ENCODE measurements at regions not wholly inside any gene's neighbourhood (a gene's known extent, or its start where the extent isn't known, plus 50 kb on each side); places are given as distances from the start of the nearest gene placed in this dataset.

DNA sequence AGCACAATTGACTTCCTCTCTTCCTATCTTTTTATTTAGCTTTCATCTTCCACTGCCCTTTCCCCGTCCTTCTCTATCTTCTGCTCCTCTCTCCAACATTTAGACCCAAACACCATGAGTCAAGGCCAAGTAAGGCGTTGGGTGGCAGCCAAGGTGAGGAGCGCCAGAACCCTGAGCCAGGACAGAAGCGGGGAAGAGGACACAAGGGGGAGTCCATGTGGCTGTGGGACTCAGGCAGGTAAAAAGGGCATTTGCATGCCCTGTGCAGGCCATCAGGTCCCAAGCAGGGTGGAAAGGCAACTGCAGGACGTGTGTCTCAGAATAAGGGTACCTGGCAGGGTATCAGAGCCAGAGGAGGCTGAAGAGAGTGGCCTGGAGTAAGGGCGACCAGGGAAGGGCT, 192.4 kb upstream of the PFKP start:
- Mint-ChIP-seq H3K27ac (no peak overlapping the region), H3K9me3 (no peaks in the 10 kb centered on the region), H3K4me1 (no peaks in the 10 kb centered on the region), H3K27me3 (peaks cover 21% of the 10 kb centered on the region), H3K4me3 (no peak overlapping the region), H3K36me3 (ENCODE audit: low read depth) (no peaks in the 10 kb centered on the region)
- ATAC-seq (replicated peaks): no peak

DNA sequence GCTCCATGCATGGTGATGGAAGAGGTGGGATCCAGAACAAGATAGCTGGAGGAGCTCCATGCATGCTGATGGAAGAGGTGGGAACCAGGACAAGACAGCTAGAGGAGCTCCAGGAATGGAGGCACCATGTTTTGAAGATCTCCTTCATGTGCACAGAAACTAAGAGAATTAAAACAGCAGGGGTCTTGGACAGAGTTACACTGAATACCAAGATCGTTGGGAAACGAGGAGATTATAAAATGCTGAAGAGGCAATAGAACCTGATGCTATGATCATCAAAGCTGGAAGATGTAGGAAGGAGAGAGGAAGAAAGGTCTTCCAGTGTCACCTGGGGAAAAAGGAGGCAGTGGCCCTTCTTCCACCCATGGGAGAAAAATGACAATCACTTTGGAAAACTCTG, 193.6 kb upstream of the PFKP start:
- no peak overlapping the region for H3K27ac Mint-ChIP-seq

DNA sequence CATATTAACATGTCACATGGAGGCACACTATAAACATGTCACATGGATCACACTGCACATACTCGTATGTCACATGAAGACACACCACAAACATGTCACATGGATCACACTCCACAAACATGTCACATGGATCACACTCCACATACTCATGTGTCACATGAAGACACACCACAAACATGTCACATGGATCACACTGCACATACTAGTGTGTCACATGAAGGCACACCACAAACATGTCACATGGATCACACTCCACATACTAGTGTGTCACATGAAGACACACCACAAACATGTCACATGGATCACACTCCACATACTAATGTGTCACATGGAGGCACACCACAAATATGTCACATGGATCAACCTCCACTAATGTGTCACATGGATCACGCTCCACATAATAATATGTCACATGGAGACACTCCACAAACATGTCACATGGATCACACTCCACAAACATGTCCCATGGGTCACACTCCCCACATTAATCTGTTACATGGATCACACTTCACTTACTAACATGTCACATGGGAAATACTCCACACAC, 195.6 kb upstream of the PFKP start:
- Mint-ChIP-seq H3K27me3 (peaks cover 33% of the 10 kb centered on the region), H3K9me3 (no peaks in the 10 kb centered on the region), H3K36me3 (ENCODE audit: low read depth) (no peaks in the 10 kb centered on the region), H3K4me1 (no peaks in the 10 kb centered on the region), H3K27ac (no peak overlapping the region), H3K4me3 (no peak overlapping the region)
- no peak for ATAC-seq (replicated peaks)

More for the DNA sequence above, 193.6 kb upstream of the PFKP start:
- Mint-ChIP-seq H3K9me3 (no peaks in the 10 kb centered on the region), H3K4me1 (no peaks in the 10 kb centered on the region), H3K27me3 (peaks cover 27% of the 10 kb centered on the region), H3K4me3 (no peak overlapping the region), H3K36me3 (ENCODE audit: low read depth) (no peaks in the 10 kb centered on the region)
- no peak for ATAC-seq (replicated peaks)

DNA sequence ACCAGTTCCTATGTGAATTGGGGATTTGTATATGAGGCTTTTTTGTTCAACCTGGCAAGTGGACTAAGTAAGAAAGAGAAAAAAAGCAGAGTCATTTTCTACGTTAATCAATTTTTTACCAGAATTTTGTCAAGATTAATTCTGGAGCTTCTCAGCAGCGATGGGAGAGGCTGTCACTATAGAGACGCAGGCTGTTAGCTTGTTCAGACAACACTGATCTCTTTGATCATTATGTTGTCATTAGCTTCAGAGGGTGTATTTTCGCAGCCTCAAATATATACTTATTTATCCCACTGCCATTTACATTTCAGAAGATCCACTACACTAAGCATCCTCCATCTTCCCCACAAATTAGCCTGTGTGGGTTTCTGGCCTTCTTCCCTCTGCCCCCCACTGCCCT, 196.7 kb upstream of the PFKP start:
- no peak overlapping the region for H3K4me3 Mint-ChIP-seq

DNA sequence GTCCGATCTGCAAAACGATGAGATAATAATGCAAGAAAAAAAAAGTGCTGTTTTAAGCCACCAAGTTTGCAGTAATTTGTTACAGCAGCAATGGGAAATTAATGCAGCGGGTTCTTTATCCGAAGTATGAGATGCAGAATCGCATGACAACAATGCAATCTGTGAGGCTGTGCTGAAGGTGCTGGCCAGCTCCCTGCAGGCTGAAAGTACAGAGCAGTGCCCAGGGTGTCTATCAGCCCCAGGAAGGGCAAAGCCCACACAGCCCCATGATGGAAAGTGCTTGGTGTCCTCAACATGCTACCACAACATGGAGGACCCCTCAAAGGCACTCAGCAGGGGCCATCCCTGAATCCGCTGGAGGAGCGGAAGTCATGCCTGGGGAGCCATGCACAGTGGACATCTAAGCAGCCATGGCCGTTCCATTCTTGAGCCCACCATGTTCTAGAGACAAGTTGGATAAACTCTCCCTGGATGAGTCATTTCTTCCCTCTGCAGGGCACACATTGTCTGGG, 199.5 kb upstream of the PFKP start:
- H3K4me3 Mint-ChIP-seq: no peak overlapping the region
- H3K27ac Mint-ChIP-seq: no peak overlapping the region
- no peaks in the 10 kb centered on the region for H3K36me3 Mint-ChIP-seq (ENCODE audit: low read depth)
- no peaks in the 10 kb centered on the region for H3K4me1 Mint-ChIP-seq
- peaks cover 30% of the 10 kb centered on the region for H3K27me3 Mint-ChIP-seq
- ATAC-seq (replicated peaks): no peak
- H3K9me3 Mint-ChIP-seq: no peaks in the 10 kb centered on the region

More for the DNA sequence above, 196.7 kb upstream of the PFKP start:
- no peak for ATAC-seq (replicated peaks)
- Mint-ChIP-seq H3K27me3 (peaks cover 33% of the 10 kb centered on the region), H3K27ac (no peak overlapping the region), H3K4me1 (no peaks in the 10 kb centered on the region), H3K36me3 (ENCODE audit: low read depth) (no peaks in the 10 kb centered on the region), H3K9me3 (no peaks in the 10 kb centered on the region)

DNA sequence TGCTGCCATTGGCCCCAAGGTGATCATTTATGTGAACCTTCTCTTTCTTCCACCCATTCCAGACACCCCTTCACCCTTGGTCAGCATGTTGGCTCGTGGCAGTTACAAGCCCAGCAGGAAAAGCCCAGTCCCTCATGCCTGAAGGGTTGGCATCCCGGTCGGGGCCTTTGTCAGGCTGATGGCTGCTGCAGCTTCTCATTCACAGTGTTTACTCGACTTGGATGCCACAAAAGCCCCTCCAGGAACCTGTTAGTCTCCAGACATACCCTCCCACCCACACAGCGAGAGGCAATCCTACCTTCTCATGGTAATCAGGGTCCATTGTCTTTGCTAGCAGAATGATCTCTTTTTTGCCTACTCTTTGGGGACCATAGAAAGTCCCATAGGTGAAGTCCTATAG, 200.8 kb upstream of the PFKP start:
- Mint-ChIP-seq H3K27ac (no peak overlapping the region), H3K4me1 (no peaks in the 10 kb centered on the region), H3K36me3 (ENCODE audit: low read depth) (no peaks in the 10 kb centered on the region), H3K9me3 (no peaks in the 10 kb centered on the region), H3K4me3 (no peak overlapping the region), H3K27me3 (peaks cover 30% of the 10 kb centered on the region)
- no peak for ATAC-seq (replicated peaks)

DNA sequence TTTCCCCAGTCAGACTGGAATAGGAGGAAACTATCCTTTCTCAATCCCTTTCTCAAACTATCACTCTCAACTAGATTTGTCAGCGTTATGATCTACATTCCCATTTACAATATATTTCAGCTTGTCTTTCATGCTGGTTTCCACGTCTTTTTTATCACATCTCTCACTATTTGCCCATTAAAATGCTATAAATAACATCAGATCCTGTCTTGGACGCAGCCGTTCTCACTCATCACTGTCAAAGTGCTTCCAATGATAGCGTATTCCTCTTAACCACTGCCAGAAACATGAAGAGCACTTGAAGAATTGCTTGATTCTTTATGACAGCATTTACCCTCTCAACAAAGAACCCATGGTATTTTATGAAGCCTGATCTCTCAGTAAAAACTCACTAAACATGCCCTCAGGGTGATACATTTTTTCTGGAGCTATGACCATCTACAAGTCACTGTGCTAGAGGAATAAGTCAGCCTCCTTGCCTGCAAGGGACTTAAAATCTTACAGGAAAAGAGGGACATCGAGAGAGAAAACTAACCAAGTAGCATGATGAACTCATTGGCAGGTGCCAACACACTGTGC, 205.6 kb upstream of the PFKP start:
- Mint-ChIP-seq H3K27me3 (peaks cover 5% of the 10 kb centered on the region), H3K36me3 (ENCODE audit: low read depth) (no peaks in the 10 kb centered on the region)

DNA sequence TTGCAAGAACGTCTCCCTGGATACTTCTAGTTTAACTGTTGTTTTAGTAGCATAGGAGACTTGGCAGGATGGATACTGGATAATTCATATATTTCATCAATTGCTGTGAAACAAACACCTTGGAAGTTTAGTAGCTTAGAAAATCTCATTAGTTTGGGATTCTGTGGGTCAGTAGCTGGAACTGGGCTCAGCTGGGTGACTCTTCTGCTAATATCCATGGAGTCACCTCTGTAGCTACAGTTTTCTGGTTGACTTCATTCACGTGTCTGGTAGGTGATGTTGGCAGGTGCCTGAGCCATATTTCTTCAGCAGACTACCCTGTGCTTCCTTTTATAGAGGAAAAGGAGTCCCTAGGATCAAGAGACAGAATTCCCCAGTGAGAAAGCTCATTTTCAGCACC, 208.9 kb upstream of the PFKP start:
- Mint-ChIP-seq H3K27me3 (peaks cover 22% of the 10 kb centered on the region), H3K9me3 (no peaks in the 10 kb centered on the region), H3K36me3 (ENCODE audit: low read depth) (no peaks in the 10 kb centered on the region), H3K4me1 (no peaks in the 10 kb centered on the region), H3K4me3 (no peak overlapping the region), H3K27ac (no peak overlapping the region)
- ATAC-seq (replicated peaks): no peak

More for the DNA sequence above, 205.6 kb upstream of the PFKP start:
- Mint-ChIP-seq H3K4me1 (no peaks in the 10 kb centered on the region), H3K9me3 (no peaks in the 10 kb centered on the region), H3K27ac (no peak overlapping the region), H3K4me3 (no peak overlapping the region)
- no peak for ATAC-seq (replicated peaks)

DNA sequence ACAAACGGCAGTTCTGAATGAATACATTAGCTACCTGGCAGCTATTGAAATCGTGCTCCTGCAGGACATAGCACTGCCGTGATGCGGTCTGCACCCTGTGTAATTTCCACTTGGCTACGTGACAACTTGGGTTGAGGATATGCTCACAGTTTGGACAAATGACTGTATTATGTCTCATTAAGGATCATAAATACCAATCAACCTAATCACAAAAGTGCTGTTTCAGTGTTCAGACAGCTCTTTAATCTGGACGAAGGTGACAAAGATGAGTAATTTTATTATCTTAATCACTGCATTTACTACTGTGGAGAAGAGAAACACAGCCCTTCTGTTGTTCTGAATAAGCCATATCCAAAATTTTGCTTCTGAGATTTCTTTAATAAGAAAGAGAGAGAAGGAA, 210.8 kb upstream of the PFKP start:
- Mint-ChIP-seq H3K4me1 (no peaks in the 10 kb centered on the region), H3K4me3 (no peak overlapping the region), H3K9me3 (no peaks in the 10 kb centered on the region), H3K36me3 (ENCODE audit: low read depth) (no peaks in the 10 kb centered on the region), H3K27me3 (peaks cover 30% of the 10 kb centered on the region), H3K27ac (no peak overlapping the region)
- no peak for ATAC-seq (replicated peaks)

DNA sequence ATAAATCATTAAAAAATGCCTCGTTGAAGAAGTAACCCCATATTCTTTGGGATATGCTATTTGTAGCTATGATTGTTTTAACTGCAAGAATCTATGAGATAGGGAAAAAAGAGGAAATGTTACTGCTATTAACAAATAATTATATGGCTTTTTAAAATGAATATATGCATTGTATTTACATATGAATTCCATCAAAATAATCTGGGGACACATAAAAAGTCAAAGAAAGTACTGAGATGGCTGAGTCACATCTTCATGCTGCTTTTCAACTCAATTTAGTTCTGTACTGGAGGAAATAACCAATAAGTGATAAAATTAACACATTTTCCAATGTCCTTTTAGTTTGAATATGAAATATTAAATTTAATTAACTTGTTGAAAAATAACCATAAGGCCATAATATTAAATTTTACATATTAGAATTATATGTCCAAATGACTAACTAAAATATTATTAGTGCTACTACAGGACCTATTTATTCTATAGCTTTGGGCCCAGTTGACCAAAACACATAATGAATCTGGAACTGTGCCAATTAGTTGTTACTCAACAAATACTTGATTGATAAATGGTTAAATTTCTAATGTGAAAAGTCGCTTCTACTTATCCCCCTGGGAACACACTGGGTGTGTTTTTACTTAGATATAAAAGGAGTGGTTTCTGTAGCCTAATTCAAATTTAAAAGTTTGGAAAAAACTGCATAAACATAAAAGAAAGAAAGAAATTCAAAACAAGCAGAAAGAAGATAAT, 214.6 kb upstream of the PFKP start:
- Mint-ChIP-seq H3K4me3 (no peak overlapping the region), H3K4me1 (no peaks in the 10 kb centered on the region), H3K27me3 (peaks cover 34% of the 10 kb centered on the region), H3K27ac (no peak overlapping the region), H3K9me3 (no peaks in the 10 kb centered on the region), H3K36me3 (ENCODE audit: low read depth) (no peaks in the 10 kb centered on the region)
- no peak for ATAC-seq (replicated peaks)

DNA sequence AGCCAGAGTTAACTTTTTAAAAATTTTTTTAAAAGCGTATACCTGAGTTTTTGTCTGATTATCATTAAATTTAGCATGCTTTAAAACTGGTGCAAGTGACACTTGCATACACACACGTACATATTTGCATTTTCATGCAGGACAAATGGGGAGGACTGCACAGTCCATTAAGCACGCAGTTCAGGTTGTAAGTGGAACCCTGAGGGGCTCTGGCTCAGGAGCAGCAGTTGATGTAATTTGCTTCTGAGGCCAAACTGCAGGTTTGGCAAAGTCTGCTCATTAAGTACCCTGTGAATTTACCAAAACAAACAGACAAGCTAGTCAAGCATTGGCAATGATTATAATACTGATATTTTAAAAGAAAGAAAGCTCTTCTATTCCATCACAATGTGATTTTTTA, 215.8 kb upstream of the PFKP start:
- no peak overlapping the region for H3K4me3 Mint-ChIP-seq
- no peak for ATAC-seq (replicated peaks)

DNA sequence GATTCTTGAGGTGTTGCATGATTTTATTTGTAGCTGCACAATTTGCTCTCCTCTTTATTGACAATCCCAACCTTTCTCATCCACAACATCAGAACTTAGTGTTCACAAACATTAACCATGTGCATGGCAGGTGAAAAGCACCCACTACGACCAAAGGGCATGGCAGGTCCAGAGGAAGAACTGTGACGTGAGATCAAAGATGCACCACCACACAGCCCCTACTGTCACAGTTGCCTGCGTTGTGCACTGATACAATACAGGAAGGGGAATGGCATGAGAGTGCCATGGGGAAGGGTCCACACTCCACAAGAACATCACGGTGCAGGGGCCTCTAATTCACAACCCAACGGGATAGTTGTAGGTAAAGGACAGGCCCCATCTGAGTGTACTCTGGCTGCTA, 217.1 kb upstream of the PFKP start:
- ATAC-seq (replicated peaks): no peak
- Mint-ChIP-seq H3K4me1 (no peaks in the 10 kb centered on the region), H3K27ac (no peak overlapping the region), H3K4me3 (no peak overlapping the region), H3K27me3 (peaks cover 26% of the 10 kb centered on the region), H3K36me3 (ENCODE audit: low read depth) (no peaks in the 10 kb centered on the region), H3K9me3 (no peaks in the 10 kb centered on the region)

More for the DNA sequence above, 215.8 kb upstream of the PFKP start:
- Mint-ChIP-seq H3K36me3 (ENCODE audit: low read depth) (no peaks in the 10 kb centered on the region), H3K4me1 (no peaks in the 10 kb centered on the region), H3K9me3 (no peaks in the 10 kb centered on the region), H3K27me3 (peaks cover 34% of the 10 kb centered on the region), H3K27ac (no peak overlapping the region)

DNA sequence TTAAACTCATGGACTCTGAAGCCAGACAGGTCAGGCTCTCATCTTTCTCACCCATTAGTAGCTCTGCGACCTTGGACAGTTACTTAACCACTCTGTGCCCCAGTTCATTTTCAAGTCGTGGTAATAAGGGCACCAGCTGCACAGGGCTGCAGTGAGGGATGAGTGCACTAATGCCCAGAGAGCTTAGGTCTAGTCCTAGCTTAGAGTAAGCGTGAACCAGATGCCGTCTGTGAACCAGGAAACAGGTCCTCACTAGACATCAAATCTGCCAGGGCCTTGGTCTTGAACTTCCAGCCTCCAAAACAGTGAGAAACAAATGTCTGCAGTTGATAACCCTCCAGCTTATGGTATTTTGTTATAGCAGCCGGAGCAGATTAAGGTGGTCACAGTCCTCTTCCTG, 222.4 kb upstream of the PFKP start:
- no peak for ATAC-seq (replicated peaks)
- no peaks in the 10 kb centered on the region for H3K36me3 Mint-ChIP-seq (ENCODE audit: low read depth)
- no peaks in the 10 kb centered on the region for H3K9me3 Mint-ChIP-seq
- no peak overlapping the region for H3K27ac Mint-ChIP-seq
- peaks cover 18% of the 10 kb centered on the region for H3K27me3 Mint-ChIP-seq
- no peaks in the 10 kb centered on the region for H3K4me1 Mint-ChIP-seq
- H3K4me3 Mint-ChIP-seq: no peak overlapping the region

DNA sequence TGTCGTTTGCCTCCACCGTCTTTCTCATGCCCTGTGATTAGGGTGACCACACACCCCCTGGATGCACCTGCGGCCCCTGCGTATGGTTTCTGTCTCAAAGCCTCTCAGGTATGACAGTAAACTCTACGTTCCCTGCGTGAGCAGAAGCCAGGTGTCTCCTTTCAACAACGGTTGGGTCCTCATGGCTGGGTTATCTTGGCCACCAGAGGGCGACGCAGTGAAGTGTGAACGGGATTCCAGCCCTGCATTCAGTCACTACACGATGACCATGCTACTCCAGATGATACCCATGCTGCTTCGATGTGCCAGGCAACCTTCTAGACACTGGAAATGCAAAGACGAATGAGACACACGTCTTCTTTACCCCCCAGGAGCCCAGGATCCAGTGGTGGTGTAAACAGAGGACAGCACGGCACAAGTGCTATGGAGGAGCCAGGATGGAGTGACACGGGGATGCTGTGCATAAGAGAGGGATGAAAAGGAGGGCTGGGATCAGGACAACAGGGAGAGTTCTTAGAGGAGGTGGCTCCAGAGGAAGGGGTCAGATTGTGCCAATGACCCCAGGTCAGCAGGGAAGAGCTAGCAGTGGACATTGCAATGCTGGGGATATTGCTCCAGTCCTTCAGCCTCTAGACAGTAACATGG, 228.1 kb upstream of the PFKP start:
- no peak overlapping the region for H3K4me3 Mint-ChIP-seq
- no peaks in the 10 kb centered on the region for H3K4me1 Mint-ChIP-seq
- H3K27me3 Mint-ChIP-seq: peaks cover 30% of the 10 kb centered on the region
- ATAC-seq (replicated peaks): no peak
- no peaks in the 10 kb centered on the region for H3K36me3 Mint-ChIP-seq (ENCODE audit: low read depth)
- H3K9me3 Mint-ChIP-seq: no peaks in the 10 kb centered on the region
- no peak overlapping the region for H3K27ac Mint-ChIP-seq

DNA sequence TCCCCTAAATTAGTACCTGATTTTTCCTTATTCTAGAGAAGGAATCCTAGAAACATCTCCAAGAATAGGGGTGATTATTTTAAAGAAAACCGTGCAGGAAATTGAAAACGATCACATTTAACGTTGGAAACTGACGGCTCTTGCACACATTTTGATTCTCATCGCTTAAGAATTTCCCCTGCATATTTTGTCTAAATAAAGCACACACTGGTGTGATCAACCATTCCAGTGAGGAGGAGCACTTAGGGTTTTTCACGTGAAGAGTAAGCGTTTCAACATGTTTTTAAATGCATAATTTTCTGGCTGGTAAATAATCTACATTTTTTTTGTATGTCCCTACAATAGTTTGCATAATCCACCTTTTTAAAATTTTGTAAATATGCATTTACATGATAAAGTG, 229.7 kb upstream of the PFKP start:
- ATAC-seq (replicated peaks): no peak
- Mint-ChIP-seq H3K36me3 (ENCODE audit: low read depth) (no peaks in the 10 kb centered on the region), H3K9me3 (no peaks in the 10 kb centered on the region), H3K4me3 (no peak overlapping the region), H3K27me3 (peaks cover 33% of the 10 kb centered on the region), H3K4me1 (no peaks in the 10 kb centered on the region), H3K27ac (no peak overlapping the region)
